ENCODE measurements at regions not wholly inside any gene's neighbourhood (a gene's known extent, or its start where the extent isn't known, plus 50 kb on each side); places are given as distances from the start of the nearest gene placed in this dataset.

DNA sequence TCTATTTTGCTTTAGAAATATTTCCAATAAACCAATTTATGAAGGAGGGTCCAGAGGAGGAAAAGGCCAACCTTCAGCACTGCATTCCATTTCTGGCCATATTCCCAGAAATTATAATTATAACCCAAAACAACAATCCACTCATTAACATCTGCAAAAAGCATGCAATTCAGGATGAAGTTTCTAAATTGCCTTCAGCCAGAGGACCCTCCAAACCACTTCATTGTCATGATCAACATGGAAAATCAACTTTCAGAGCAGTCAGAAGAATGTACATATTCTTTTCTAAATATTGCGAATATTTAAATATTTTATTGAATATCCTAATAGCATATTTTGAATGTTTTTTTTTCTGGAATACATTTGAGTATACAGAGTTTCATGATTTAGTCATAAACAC, 332.6 kb upstream of the TMEM132C start:
- Histone ChIP-seq H3K9ac (ENCODE audit: low read length) (no peak overlapping the region), H3K4me3 (ENCODE audit: low read length) (no peak overlapping the region)

DNA sequence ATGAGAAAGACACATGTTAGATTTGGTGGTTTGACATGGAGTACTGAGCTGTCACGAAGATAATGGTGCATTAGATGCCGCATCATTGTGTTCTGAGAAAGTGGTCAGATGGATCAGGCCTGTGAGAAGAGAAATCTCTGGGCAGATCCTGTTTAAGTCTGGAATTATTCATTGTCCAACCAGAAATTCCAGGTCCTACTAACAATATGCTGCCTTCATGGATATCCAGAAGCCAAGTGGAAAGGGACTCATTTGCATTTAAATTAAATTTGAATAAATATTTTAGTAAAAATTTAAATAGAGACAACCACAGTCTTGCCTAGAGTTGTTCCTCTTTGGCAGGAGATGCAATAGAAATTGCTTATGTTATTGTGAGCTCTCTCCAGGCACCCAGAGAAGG, 330.5 kb upstream of the TMEM132C start:
- no peak overlapping the region for H3K27ac ChIP-seq (ENCODE audit: low read length)
- no peak overlapping the region for H3K4me2 ChIP-seq (ENCODE audit: low read length)
- no peaks in the 10 kb centered on the region for H3K27me3 ChIP-seq (ENCODE audit: insufficient read depth, low read depth, low read length)
- no peaks in the 10 kb centered on the region for H3K9me3 ChIP-seq (ENCODE audit: low read length)
- TF ChIP-seq EZH2 (IDR thresholded peaks at IDR 0.05; ENCODE audit: borderline replicate concordance, insufficient read depth, low read length, poor library complexity, severe bottlenecking) (no peak), SMC3 (conservative IDR thresholded peaks at IDR 0.05; ENCODE audit: poor library complexity) (no peak), TAF1 (IDR thresholded peaks at IDR 0.05; ENCODE audit: low read depth) (no peak)
- TF ChIP-seq, protein P1, sequence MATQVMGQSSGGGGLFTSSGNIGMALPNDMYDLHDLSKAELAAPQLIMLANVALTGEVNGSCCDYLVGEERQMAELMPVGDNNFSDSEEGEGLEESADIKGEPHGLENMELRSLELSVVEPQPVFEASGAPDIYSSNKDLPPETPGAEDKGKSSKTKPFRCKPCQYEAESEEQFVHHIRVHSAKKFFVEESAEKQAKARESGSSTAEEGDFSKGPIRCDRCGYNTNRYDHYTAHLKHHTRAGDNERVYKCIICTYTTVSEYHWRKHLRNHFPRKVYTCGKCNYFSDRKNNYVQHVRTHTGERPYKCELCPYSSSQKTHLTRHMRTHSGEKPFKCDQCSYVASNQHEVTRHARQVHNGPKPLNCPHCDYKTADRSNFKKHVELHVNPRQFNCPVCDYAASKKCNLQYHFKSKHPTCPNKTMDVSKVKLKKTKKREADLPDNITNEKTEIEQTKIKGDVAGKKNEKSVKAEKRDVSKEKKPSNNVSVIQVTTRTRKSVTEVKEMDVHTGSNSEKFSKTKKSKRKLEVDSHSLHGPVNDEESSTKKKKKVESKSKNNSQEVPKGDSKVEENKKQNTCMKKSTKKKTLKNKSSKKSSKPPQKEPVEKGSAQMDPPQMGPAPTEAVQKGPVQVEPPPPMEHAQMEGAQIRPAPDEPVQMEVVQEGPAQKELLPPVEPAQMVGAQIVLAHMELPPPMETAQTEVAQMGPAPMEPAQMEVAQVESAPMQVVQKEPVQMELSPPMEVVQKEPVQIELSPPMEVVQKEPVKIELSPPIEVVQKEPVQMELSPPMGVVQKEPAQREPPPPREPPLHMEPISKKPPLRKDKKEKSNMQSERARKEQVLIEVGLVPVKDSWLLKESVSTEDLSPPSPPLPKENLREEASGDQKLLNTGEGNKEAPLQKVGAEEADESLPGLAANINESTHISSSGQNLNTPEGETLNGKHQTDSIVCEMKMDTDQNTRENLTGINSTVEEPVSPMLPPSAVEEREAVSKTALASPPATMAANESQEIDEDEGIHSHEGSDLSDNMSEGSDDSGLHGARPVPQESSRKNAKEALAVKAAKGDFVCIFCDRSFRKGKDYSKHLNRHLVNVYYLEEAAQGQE (IDR thresholded peaks at IDR 0.05; ENCODE audit: borderline replicate concordance), result no peak
- no peak overlapping the region for H3K4me3 ChIP-seq (ENCODE audit: low read length)
- no peaks in the 10 kb centered on the region for H4K20me1 ChIP-seq (ENCODE audit: insufficient read depth)
- no peaks in the 10 kb centered on the region for H3F3A ChIP-seq (ENCODE audit: insufficient read depth, low read length, poor library complexity, severe bottlenecking)
- H3K9me2 ChIP-seq (ENCODE audit: insufficient read depth, low read length), result no peaks in the 10 kb centered on the region
- no peaks in the 10 kb centered on the region for H3K79me2 ChIP-seq (replicated peaks; ENCODE audit: insufficient read depth, low read length)
- no peaks in the 10 kb centered on the region for H3K36me3 ChIP-seq (ENCODE audit: insufficient read depth, low read length)
- no peak overlapping the region for H2AFZ ChIP-seq (ENCODE audit: low read depth, low read length)
- no peak overlapping the region for H3K9ac ChIP-seq (ENCODE audit: low read length)

More for the DNA sequence above, 332.6 kb upstream of the TMEM132C start:
- Histone ChIP-seq H2AFZ (ENCODE audit: low read depth, low read length) (no peak overlapping the region), H3K36me3 (ENCODE audit: insufficient read depth, low read length) (no peaks in the 10 kb centered on the region), H3K9me3 (ENCODE audit: low read length) (no peaks in the 10 kb centered on the region), H3F3A (ENCODE audit: insufficient read depth, low read length, poor library complexity, severe bottlenecking) (no peaks in the 10 kb centered on the region), H3K79me2 (replicated peaks; ENCODE audit: insufficient read depth, low read length) (no peaks in the 10 kb centered on the region), H3K27ac (ENCODE audit: low read length) (no peak overlapping the region), H3K27me3 (ENCODE audit: insufficient read depth, low read depth, low read length) (no peaks in the 10 kb centered on the region), H4K20me1 (ENCODE audit: insufficient read depth) (no peaks in the 10 kb centered on the region), H3K4me2 (ENCODE audit: low read length) (no peak overlapping the region), H3K9me2 (ENCODE audit: insufficient read depth, low read length) (no peaks in the 10 kb centered on the region)
- TF ChIP-seq MXI1 (conservative IDR thresholded peaks at IDR 0.05; ENCODE audit: poor library complexity, severe bottlenecking), result no peak

DNA sequence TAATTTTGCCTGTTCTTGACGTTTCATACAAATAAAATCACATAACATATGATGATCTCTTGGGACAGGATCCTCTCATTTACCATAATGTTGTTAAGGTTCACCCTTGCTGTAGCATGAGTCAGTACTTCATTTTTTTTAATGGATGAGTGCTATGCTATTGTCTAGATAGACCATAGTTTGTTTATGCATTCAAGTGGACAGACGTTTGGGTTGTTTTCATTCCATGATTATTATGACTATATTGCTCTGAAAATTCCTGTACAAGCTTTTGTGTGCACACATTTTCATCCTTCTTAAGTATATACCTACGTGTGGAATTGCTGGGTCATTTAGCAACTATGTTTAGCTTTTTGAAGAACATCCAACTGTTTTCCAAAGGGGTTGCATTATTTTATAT, 325.6 kb upstream of the TMEM132C start:
- no peaks in the 10 kb centered on the region for H3K36me3 ChIP-seq (ENCODE audit: insufficient read depth, low read length)
- no peak overlapping the region for H3K27ac ChIP-seq (ENCODE audit: low read length)
- H3K27me3 ChIP-seq (ENCODE audit: insufficient read depth, low read depth, low read length), result no peaks in the 10 kb centered on the region
- no peak overlapping the region for H3K9ac ChIP-seq (ENCODE audit: low read length)
- no peak overlapping the region for H2AFZ ChIP-seq (ENCODE audit: low read depth, low read length)
- no peak for TF ChIP-seq EP300 (conservative IDR thresholded peaks at IDR 0.05; ENCODE audit: poor library complexity, severe bottlenecking)
- no peak overlapping the region for H3K4me3 ChIP-seq (ENCODE audit: low read length)
- H3K9me3 ChIP-seq (ENCODE audit: low read length), result no peaks in the 10 kb centered on the region
- no peaks in the 10 kb centered on the region for H3F3A ChIP-seq (ENCODE audit: insufficient read depth, low read length, poor library complexity, severe bottlenecking)
- no peak overlapping the region for H3K4me2 ChIP-seq (ENCODE audit: low read length)
- no peaks in the 10 kb centered on the region for H4K20me1 ChIP-seq (ENCODE audit: insufficient read depth)
- no peaks in the 10 kb centered on the region for H3K9me2 ChIP-seq (ENCODE audit: insufficient read depth, low read length)
- H3K79me2 ChIP-seq (replicated peaks; ENCODE audit: insufficient read depth, low read length), result no peaks in the 10 kb centered on the region

DNA sequence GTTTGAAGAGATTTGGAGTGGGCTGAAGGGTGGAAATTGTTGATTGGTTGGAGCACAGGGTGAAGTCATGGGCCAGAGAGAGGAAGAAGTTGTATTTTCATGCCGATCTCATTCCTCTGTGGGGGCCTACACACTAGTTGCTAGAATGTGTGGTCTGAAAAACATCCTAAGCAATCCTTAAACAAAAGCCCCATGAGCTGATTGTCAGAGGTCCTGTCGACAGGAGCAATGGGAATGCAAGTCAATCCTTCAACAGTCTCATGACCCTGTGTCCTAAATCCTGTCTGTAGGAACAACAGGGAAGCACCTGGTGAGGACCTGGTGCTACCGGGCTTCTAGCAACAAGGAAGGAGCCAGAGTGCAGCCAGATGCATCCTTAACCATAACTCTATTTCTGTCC, 324.0 kb upstream of the TMEM132C start:
- H3K4me2 ChIP-seq (ENCODE audit: low read length), result no peak overlapping the region

More for the DNA sequence above, 324.0 kb upstream of the TMEM132C start:
- Histone ChIP-seq H3F3A (ENCODE audit: insufficient read depth, low read length, poor library complexity, severe bottlenecking) (no peaks in the 10 kb centered on the region), H2AFZ (ENCODE audit: low read depth, low read length) (no peak overlapping the region), H3K9me2 (ENCODE audit: insufficient read depth, low read length) (no peaks in the 10 kb centered on the region), H3K4me3 (ENCODE audit: low read length) (no peak overlapping the region), H3K9ac (ENCODE audit: low read length) (no peak overlapping the region), H3K9me3 (ENCODE audit: low read length) (no peaks in the 10 kb centered on the region), H4K20me1 (ENCODE audit: insufficient read depth) (no peaks in the 10 kb centered on the region), H3K79me2 (replicated peaks; ENCODE audit: insufficient read depth, low read length) (no peaks in the 10 kb centered on the region), H3K36me3 (ENCODE audit: insufficient read depth, low read length) (no peaks in the 10 kb centered on the region), H3K27ac (ENCODE audit: low read length) (no peak overlapping the region), H3K27me3 (ENCODE audit: insufficient read depth, low read depth, low read length) (no peaks in the 10 kb centered on the region)
- no peak for TF ChIP-seq SMC3 (conservative IDR thresholded peaks at IDR 0.05; ENCODE audit: poor library complexity)
- TF ChIP-seq, protein P1 (IDR thresholded peaks at IDR 0.05; ENCODE audit: borderline replicate concordance), result no peak
- no peak for TF ChIP-seq RAD21 (conservative IDR thresholded peaks at IDR 0.05)
- TF ChIP-seq EZH2 (IDR thresholded peaks at IDR 0.05; ENCODE audit: borderline replicate concordance, insufficient read depth, low read length, poor library complexity, severe bottlenecking), result no peak
- TF ChIP-seq TAF1 (IDR thresholded peaks at IDR 0.05; ENCODE audit: low read depth), result no peak
- TF ChIP-seq EP300 (conservative IDR thresholded peaks at IDR 0.05; ENCODE audit: poor library complexity, severe bottlenecking), result no peak
- no peak for TF ChIP-seq POLR2AphosphoS5 (IDR thresholded peaks at IDR 0.05)
- TF ChIP-seq MXI1 (conservative IDR thresholded peaks at IDR 0.05; ENCODE audit: poor library complexity, severe bottlenecking), result no peak
- TF ChIP-seq, protein P2, sequence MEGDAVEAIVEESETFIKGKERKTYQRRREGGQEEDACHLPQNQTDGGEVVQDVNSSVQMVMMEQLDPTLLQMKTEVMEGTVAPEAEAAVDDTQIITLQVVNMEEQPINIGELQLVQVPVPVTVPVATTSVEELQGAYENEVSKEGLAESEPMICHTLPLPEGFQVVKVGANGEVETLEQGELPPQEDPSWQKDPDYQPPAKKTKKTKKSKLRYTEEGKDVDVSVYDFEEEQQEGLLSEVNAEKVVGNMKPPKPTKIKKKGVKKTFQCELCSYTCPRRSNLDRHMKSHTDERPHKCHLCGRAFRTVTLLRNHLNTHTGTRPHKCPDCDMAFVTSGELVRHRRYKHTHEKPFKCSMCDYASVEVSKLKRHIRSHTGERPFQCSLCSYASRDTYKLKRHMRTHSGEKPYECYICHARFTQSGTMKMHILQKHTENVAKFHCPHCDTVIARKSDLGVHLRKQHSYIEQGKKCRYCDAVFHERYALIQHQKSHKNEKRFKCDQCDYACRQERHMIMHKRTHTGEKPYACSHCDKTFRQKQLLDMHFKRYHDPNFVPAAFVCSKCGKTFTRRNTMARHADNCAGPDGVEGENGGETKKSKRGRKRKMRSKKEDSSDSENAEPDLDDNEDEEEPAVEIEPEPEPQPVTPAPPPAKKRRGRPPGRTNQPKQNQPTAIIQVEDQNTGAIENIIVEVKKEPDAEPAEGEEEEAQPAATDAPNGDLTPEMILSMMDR (IDR thresholded peaks at IDR 0.05; ENCODE audit: poor library complexity, severe bottlenecking), result no peak
